HEK293 (cell line): ENCODE measurements at regions not wholly inside any gene's neighbourhood (a gene's known extent, or its start where the extent isn't known, plus 50 kb on each side); places are given as distances from the start of the nearest gene placed in this dataset.

Experiments
- CTCF ChIA-PET: fragments of 350-600 bp; formaldehyde crosslinking; extraction: SDS; loops from one replicate; lab custom pipeline; 2021; ENCODE audit warnings: antibody characterized with exemption; lab: Yijun Ruan, JAX
- POLR2A ChIA-PET: fragments of 300-600 bp; formaldehyde crosslinking; extraction: SDS; loops from one replicate; lab custom pipeline; 2020; ENCODE audit warnings: antibody characterized with exemption, inconsistent platforms; lab: Yijun Ruan, JAX
- H3K27ac ChIP-seq: fragments of 200-500 bp; sonication (Bioruptor generic); 2 replicates; pipeline ENCODE4 v1.5.1; 2014; ENCODE audit warnings: low read depth, low read length, control low read depth, inconsistent platforms; ENCODE audit errors: extremely low read depth
- H3K36me3 ChIP-seq, 2 experiments: fragments of 200-500 bp in 1 of 2; sonication (Bioruptor generic) in 1 of 2; 1 replicate in 1 of 2; 2 replicates in 1 of 2; pipeline ENCODE4 v1.5.1; 2014 to 2017; ENCODE audit warnings: inconsistent platforms in 2 of 2, low read length in 2 of 2; ENCODE audit not compliant: control insufficient read depth in 2 of 2, insufficient read depth in 1 of 2
- H3K4me1 ChIP-seq: fragments of 200-500 bp; sonication (Bioruptor generic); 2 replicates; pipeline ENCODE4 v1.5.1; 2014; ENCODE audit warnings: mild to moderate bottlenecking, low read length, inconsistent platforms; ENCODE audit not compliant: control insufficient read depth, insufficient read depth
- H3K4me3 ChIP-seq: 2 replicates; pipeline ENCODE4 v1.5.1; 2011; ENCODE audit warnings: low read depth, mild to moderate bottlenecking, control low read depth, low read length, moderate library complexity
- H3K9me3 ChIP-seq: fragments of 200-500 bp; sonication (Bioruptor generic); 2 replicates; pipeline ENCODE4 v1.5.1; 2014; ENCODE audit warnings: low read depth, low read length, inconsistent platforms; ENCODE audit not compliant: control insufficient read depth, insufficient read depth
- GLIS1 ChIP-seq: fragments of 450-650 bp; formaldehyde crosslinking; IDR thresholded peaks from 2 replicates; pipeline ENCODE4 v1.5.1; 2016; ENCODE audit warnings: missing biosample characterization, missing genetic modification characterization
- HOXC10 ChIP-seq: sonication (generic); formaldehyde crosslinking; IDR thresholded peaks from 2 replicates; pipeline ENCODE4 v1.8.1; 2023; ENCODE audit warnings: mild to moderate bottlenecking, missing genetic modification reagents
- HOXD13 ChIP-seq: sonication (generic); formaldehyde crosslinking; IDR thresholded peaks from 2 replicates; pipeline ENCODE4 v1.8.0; 2022; ENCODE audit warnings: missing genetic modification reagents, borderline replicate concordance
- PRDM1 ChIP-seq: fragments of 450-650 bp; formaldehyde crosslinking; IDR thresholded peaks from 2 replicates; pipeline ENCODE4; 2016; ENCODE audit warnings: missing biosample characterization, missing genetic modification characterization
- PRDM2 ChIP-seq: fragments of 450-650 bp; formaldehyde crosslinking; IDR thresholded peaks from 2 replicates; pipeline ENCODE4 v1.5.1; 2016; ENCODE audit warnings: missing biosample characterization, missing genetic modification characterization, borderline replicate concordance
- SCRT2 ChIP-seq: fragments of 450-650 bp; formaldehyde crosslinking; IDR thresholded peaks from 2 replicates; pipeline ENCODE4 v1.5.1; 2016; ENCODE audit warnings: missing biosample characterization, missing genetic modification characterization
- ZBTB49 ChIP-seq: fragments of 450-650 bp; formaldehyde crosslinking; IDR thresholded peaks from 2 replicates; pipeline ENCODE4 v1.5.1; 2016; ENCODE audit warnings: missing biosample characterization, missing genetic modification characterization, low read depth
- ZFP3 ChIP-seq: fragments of 450-650 bp; formaldehyde crosslinking; IDR thresholded peaks from 2 replicates; pipeline ENCODE4 v1.5.1; 2016; ENCODE audit warnings: low read depth, missing biosample characterization, missing genetic modification characterization
- ZFP41 ChIP-seq: fragments of 450-650 bp; formaldehyde crosslinking; IDR thresholded peaks from 2 replicates; pipeline ENCODE4 v1.5.1; 2016; ENCODE audit warnings: missing biosample characterization, missing genetic modification characterization, borderline replicate concordance
- ZNF324 ChIP-seq: fragments of 450-650 bp; formaldehyde crosslinking; IDR thresholded peaks from 2 replicates; pipeline ENCODE4 v1.5.1; 2016; ENCODE audit warnings: missing biosample characterization, missing genetic modification characterization
- ZNF433 ChIP-seq: fragments of 450-650 bp; formaldehyde crosslinking; IDR thresholded peaks from 2 replicates; pipeline ENCODE4 v1.5.1; 2016; ENCODE audit warnings: missing biosample characterization, missing genetic modification characterization, low read depth
- ZNF48 ChIP-seq: fragments of 450-650 bp; formaldehyde crosslinking; IDR thresholded peaks from 2 replicates; pipeline ENCODE4 v1.5.1; 2016; ENCODE audit warnings: missing biosample characterization, missing genetic modification characterization
- ZNF513 ChIP-seq: fragments of 450-650 bp; IDR thresholded peaks from 2 replicates; pipeline ENCODE4 v1.5.1; 2018; ENCODE audit warnings: missing biosample characterization, missing genetic modification characterization
- ZNF544 ChIP-seq: fragments of 450-650 bp; formaldehyde crosslinking; IDR thresholded peaks from 2 replicates; pipeline ENCODE4 v1.5.0; 2017; ENCODE audit warnings: missing biosample characterization, missing genetic modification characterization
- ZNF580 ChIP-seq: fragments of 450-650 bp; formaldehyde crosslinking; IDR thresholded peaks from 2 replicates; pipeline ENCODE4 v1.5.1; 2016; ENCODE audit warnings: missing biosample characterization, missing genetic modification characterization
- ZNF654 ChIP-seq: fragments of 450-650 bp; formaldehyde crosslinking; IDR thresholded peaks from 2 replicates; pipeline ENCODE4 v1.5.1; 2016; ENCODE audit warnings: low read depth, missing biosample characterization, missing genetic modification characterization
- ZNF692 ChIP-seq: fragments of 450-650 bp; formaldehyde crosslinking; IDR thresholded peaks from 2 replicates; pipeline ENCODE4 v1.5.1; 2016; ENCODE audit warnings: missing biosample characterization, missing genetic modification characterization
- ZNF791 ChIP-seq: fragments of 450-650 bp; formaldehyde crosslinking; IDR thresholded peaks from 2 replicates; pipeline ENCODE4 v1.5.1; 2016; ENCODE audit warnings: missing biosample characterization, missing genetic modification characterization
- TF ChIP-seq, protein P1 (sequence below): fragments of 450-650 bp; formaldehyde crosslinking; IDR thresholded peaks from 2 replicates; pipeline ENCODE4 v1.5.1; 2016; ENCODE audit warnings: missing biosample characterization, missing genetic modification characterization
- TF ChIP-seq, protein P2 (sequence below): sonication (generic); formaldehyde crosslinking; IDR thresholded peaks from 2 replicates; pipeline ENCODE4 v1.8.1; 2022; ENCODE audit warnings: mild to moderate bottlenecking, moderate library complexity, missing genetic modification reagents

DNA sequence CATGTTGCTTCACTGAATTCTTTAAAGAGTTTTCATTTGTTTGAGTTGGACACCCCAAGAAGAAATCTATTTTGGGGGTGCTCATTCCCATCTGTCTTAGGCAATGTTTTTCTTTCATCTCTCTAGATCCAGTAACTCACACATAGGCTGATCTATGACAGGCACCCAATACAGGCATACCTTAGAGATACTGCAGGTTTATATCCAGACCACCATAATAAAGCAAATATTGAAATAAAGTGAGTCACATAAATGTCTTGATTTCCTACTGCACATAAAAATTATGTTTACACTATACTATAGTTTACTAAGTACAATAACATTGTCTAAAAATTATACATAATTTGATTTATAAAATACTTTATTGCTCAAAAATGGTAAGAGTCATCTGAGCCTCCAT, 364.5 kb downstream of the MTRR start:
- TF ChIP-seq ZNF324 (tag by site-specific recombination) (no peak), ZFP3 (tag by site-specific recombination) (no peak), ZNF580 (tag by site-specific recombination) (no peak), HOXC10 (CRISPR knock-in tag) (no peak), SCRT2 (tag by site-specific recombination) (no peak), ZBTB49 (tag by site-specific recombination) (no peak), HOXD13 (CRISPR knock-in tag) (no peak), ZNF48 (tag by site-specific recombination) (no peak), PRDM1 (no peak), ZNF791 (no peak), ZNF544 (tag by site-specific recombination) (no peak), ZFP41 (tag by site-specific recombination) (no peak), GLIS1 (tag by site-specific recombination) (no peak), ZNF654 (tag by site-specific recombination) (no peak), ZNF433 (no peak), ZNF513 (no peak), PRDM2 (no peak), ZNF692 (tag by site-specific recombination) (no peak)
- TF ChIP-seq, protein P1, sequence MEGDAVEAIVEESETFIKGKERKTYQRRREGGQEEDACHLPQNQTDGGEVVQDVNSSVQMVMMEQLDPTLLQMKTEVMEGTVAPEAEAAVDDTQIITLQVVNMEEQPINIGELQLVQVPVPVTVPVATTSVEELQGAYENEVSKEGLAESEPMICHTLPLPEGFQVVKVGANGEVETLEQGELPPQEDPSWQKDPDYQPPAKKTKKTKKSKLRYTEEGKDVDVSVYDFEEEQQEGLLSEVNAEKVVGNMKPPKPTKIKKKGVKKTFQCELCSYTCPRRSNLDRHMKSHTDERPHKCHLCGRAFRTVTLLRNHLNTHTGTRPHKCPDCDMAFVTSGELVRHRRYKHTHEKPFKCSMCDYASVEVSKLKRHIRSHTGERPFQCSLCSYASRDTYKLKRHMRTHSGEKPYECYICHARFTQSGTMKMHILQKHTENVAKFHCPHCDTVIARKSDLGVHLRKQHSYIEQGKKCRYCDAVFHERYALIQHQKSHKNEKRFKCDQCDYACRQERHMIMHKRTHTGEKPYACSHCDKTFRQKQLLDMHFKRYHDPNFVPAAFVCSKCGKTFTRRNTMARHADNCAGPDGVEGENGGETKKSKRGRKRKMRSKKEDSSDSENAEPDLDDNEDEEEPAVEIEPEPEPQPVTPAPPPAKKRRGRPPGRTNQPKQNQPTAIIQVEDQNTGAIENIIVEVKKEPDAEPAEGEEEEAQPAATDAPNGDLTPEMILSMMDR, result no peak
- TF ChIP-seq, protein P2, sequence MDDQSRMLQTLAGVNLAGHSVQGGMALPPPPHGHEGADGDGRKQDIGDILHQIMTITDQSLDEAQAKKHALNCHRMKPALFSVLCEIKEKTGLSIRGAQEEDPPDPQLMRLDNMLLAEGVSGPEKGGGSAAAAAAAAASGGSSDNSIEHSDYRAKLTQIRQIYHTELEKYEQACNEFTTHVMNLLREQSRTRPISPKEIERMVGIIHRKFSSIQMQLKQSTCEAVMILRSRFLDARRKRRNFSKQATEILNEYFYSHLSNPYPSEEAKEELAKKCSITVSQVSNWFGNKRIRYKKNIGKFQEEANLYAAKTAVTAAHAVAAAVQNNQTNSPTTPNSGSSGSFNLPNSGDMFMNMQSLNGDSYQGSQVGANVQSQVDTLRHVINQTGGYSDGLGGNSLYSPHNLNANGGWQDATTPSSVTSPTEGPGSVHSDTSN (CRISPR knock-in tag), result no peak
- ChIA-PET POLR2A (no interaction called here), CTCF (interaction anchor here (0.6 kb wide), 1 partner anchor 56 kb away, joined by 6 read pairs; no protein-coding TSS in a partner anchor)
- Histone ChIP-seq H3K4me3 (no peak overlapping the region), H3K27ac (no peak overlapping the region), H3K4me1 (no peaks in the 10 kb centered on the region), H3K9me3 (no peaks in the 10 kb centered on the region), H3K36me3 (no peaks in the 10 kb centered on the region)
